GM12865 (cell line): ENCODE measurements at regions not wholly inside any gene's neighbourhood (a gene's known extent, or its start where the extent isn't known, plus 50 kb on each side); places are given as distances from the start of the nearest gene placed in this dataset.
A peak's percentile ranks its signal among the peaks of the same experiment; 100 is the strongest.

Source experiments
- DNase-seq: peaks from one replicate; pipeline ENCODE4 v3.0.0; 2010; ENCODE audit warnings: low read depth
- H3K4me3 ChIP-seq: 2 replicates; pipeline ENCODE4 v1.5.1; 2011; ENCODE audit warnings: mild to moderate bottlenecking, low read depth, low read length, control low read depth
- CTCF ChIP-seq: IDR thresholded peaks from 2 replicates; pipeline ENCODE4 v1.5.1; 2011; ENCODE audit warnings: low read length, control low read depth, low read depth, inconsistent platforms; ENCODE audit not compliant: insufficient read depth; ENCODE audit errors: missing control alignments

GRCh38 chr5:125410537-125411070, 664.2 kb upstream of the ZNF608 start:
- no peak overlapping the region for H3K4me3 ChIP-seq
- no peak for TF ChIP-seq CTCF
- DNase-seq = peak; percentile 18

GRCh38 chr5:125411071-125411743, 664.8 kb upstream of the ZNF608 start:
- DNase-seq = peak; percentile 90
- TF ChIP-seq CTCF = no peak
- peak overlapping the region; percentile 55 for H3K4me3 ChIP-seq

GRCh38 chr5:125411744-125412560, 665.5 kb upstream of the ZNF608 start:
- peak; percentile 20 for TF ChIP-seq CTCF
- DNase-seq = peak; percentile 92
- H3K4me3 ChIP-seq = peak overlapping the region; percentile 55

- H3K4me3 ChIP-seq = peak overlapping the region; percentile 55
- no peak for TF ChIP-seq CTCF
- peak; percentile 35 for DNase-seq
Measured at GRCh38 chr5:125412561-125413495, 666.4 kb upstream of the ZNF608 start.

- DNase-seq = no peak
- no peak overlapping the region for H3K4me3 ChIP-seq
- no peak for TF ChIP-seq CTCF
Measured at GRCh38 chr5:125413496-125414274, 667.2 kb upstream of the ZNF608 start.

GRCh38 chr5:125415126-125415525, 668.7 kb upstream of the ZNF608 start:
- no peak for DNase-seq
- no peak overlapping the region for H3K4me3 ChIP-seq
- TF ChIP-seq CTCF = no peak
